ENCODE measurements at regions not wholly inside any gene's neighbourhood (a gene's known extent, or its start where the extent isn't known, plus 50 kb on each side); places are given as distances from the start of the nearest gene placed in this dataset.
"Not testable (repeated sequence)": the region's sequence is repeated elsewhere in the genome, so short reads cannot be mapped to it uniquely, and the experiment has no call there.

DNA sequence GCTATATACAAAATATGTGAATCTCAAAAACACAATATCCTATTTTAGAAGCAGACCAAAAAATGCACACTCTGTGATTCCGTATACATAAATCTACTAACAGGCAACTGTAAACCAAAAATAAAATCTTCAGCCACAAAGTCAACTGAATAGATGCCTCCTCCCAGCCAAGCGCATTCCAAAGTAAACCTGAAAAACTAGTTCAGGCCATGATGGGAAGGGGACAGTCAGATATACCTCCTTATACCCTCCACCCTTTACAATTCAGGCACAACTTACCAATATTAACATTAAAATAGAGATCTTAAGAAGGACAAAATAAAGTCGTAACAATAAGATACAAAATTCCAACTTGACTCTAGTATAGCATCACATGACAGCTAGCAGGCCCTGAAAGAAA, 1604.5 kb upstream of the NUDT12 start:
- no peak overlapping the region for H3K9ac ChIP-seq (ENCODE audit: low read length)
- H3K27me3 ChIP-seq (ENCODE audit: low read depth, low read length): no peaks in the 10 kb centered on the region
- no peak overlapping the region for H3K27ac ChIP-seq (ENCODE audit: low read length)
- H4K20me1 ChIP-seq (ENCODE audit: insufficient read depth, low read length): no peaks in the 10 kb centered on the region
- TF ChIP-seq, protein P1, sequence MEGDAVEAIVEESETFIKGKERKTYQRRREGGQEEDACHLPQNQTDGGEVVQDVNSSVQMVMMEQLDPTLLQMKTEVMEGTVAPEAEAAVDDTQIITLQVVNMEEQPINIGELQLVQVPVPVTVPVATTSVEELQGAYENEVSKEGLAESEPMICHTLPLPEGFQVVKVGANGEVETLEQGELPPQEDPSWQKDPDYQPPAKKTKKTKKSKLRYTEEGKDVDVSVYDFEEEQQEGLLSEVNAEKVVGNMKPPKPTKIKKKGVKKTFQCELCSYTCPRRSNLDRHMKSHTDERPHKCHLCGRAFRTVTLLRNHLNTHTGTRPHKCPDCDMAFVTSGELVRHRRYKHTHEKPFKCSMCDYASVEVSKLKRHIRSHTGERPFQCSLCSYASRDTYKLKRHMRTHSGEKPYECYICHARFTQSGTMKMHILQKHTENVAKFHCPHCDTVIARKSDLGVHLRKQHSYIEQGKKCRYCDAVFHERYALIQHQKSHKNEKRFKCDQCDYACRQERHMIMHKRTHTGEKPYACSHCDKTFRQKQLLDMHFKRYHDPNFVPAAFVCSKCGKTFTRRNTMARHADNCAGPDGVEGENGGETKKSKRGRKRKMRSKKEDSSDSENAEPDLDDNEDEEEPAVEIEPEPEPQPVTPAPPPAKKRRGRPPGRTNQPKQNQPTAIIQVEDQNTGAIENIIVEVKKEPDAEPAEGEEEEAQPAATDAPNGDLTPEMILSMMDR (IDR thresholded peaks at IDR 0.05; ENCODE audit: low read depth, low read length): no peak
- no peak for TF ChIP-seq EZH2phosphoT487 (IDR thresholded peaks at IDR 0.05; ENCODE audit: low read depth)
- H3K4me3 ChIP-seq (ENCODE audit: low read length): no peak overlapping the region
- no peak overlapping the region for H2AFZ ChIP-seq (ENCODE audit: low read depth, low read length)
- no peaks in the 10 kb centered on the region for H3K4me1 ChIP-seq (ENCODE audit: low read length)
- H3K9me3 ChIP-seq (ENCODE audit: insufficient read depth, low read length): no peaks in the 10 kb centered on the region
- H3K79me2 ChIP-seq (ENCODE audit: low read length): no peaks in the 10 kb centered on the region
- no peak overlapping the region for H3K4me2 ChIP-seq (ENCODE audit: low read length)
- no peaks in the 10 kb centered on the region for H3K36me3 ChIP-seq (replicated peaks; ENCODE audit: low read depth, low read length)

DNA sequence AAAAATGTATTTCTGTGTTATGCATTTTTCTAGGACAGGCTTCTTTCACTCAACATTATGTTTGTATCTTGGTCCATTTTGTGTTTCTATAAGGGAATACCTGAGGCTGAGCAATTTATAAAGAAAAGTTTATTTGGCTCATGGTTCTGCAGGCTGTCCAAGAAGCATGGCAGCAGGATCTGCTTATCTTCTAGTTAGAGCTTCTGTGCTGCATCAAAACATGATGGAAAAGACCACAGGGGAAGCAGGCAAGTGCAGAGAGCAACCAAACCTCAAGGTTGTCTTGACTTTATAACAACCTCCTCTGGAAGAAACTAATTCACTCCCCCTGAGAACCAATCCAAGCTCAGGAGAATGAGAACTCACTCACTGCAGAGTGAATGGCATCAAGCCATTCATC, 1601.0 kb upstream of the NUDT12 start:
- Histone ChIP-seq H2AFZ (ENCODE audit: low read depth, low read length) (no peak overlapping the region), H3K4me3 (ENCODE audit: low read length) (no peak overlapping the region), H3K27ac (ENCODE audit: low read length) (no peak overlapping the region), H3K27me3 (ENCODE audit: low read depth, low read length) (no peaks in the 10 kb centered on the region), H3K79me2 (ENCODE audit: low read length) (no peaks in the 10 kb centered on the region), H3K4me1 (ENCODE audit: low read length) (no peaks in the 10 kb centered on the region), H4K20me1 (ENCODE audit: insufficient read depth, low read length) (no peaks in the 10 kb centered on the region), H3K36me3 (replicated peaks; ENCODE audit: low read depth, low read length) (no peaks in the 10 kb centered on the region), H3K4me2 (ENCODE audit: low read length) (no peak overlapping the region), H3K9me3 (ENCODE audit: insufficient read depth, low read length) (no peaks in the 10 kb centered on the region), H3K9ac (ENCODE audit: low read length) (no peak overlapping the region)
- TF ChIP-seq, protein P1 (IDR thresholded peaks at IDR 0.05; ENCODE audit: low read depth, low read length): no peak
- TF ChIP-seq EZH2phosphoT487 (IDR thresholded peaks at IDR 0.05; ENCODE audit: low read depth): no peak

DNA sequence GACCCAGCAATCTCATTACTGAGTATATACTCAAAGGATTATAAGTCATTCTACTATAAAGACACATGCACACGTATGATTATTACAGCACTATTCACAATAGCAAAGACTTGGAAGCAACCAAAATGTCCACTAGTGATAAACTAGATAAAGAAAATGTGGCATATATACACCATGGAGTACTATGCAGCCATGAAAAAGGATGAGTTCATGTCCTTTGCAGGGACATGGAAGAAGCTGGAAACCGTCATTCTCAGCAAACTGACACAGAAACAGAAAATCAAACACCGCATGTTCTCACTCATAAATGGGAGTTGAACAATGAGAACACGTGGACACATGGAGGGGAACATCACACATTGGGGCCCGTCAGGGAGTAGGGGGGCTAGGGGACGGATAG, 1600.0 kb upstream of the NUDT12 start:
- H3K4me3 ChIP-seq (ENCODE audit: low read length); H3K27ac ChIP-seq (ENCODE audit: low read length); H3K27me3 ChIP-seq (ENCODE audit: low read depth, low read length); H3K79me2 ChIP-seq (ENCODE audit: low read length); H3K9me3 ChIP-seq (ENCODE audit: insufficient read depth, low read length); H3K4me2 ChIP-seq (ENCODE audit: low read length); H3K9ac ChIP-seq (ENCODE audit: low read length); H3K36me3 ChIP-seq (replicated peaks; ENCODE audit: low read depth, low read length); H2AFZ ChIP-seq (ENCODE audit: low read depth, low read length); H3K4me1 ChIP-seq (ENCODE audit: low read length); H4K20me1 ChIP-seq (ENCODE audit: insufficient read depth, low read length): not testable (repeated sequence)

DNA sequence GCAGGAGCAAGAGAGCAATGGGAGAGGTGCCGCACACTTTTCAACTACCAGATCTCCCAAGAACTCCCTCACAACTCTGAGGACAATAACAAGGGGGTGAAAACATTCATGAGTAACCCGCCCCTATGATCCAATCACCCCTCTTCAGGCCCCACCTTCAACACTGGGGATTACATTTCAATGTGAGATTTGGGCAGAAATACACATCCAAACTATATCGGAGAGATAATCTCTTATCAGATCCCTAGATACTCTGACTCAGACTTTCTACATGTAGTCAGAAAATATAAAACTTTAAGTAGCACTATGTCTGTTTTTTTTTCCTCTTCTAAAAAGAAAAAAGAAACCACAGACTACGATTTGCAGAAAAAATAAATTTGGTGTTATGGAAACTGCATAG, 1595.9 kb upstream of the NUDT12 start:
- Histone ChIP-seq H4K20me1 (ENCODE audit: insufficient read depth, low read length) (no peaks in the 10 kb centered on the region), H3K9ac (ENCODE audit: low read length) (no peak overlapping the region), H3K4me1 (ENCODE audit: low read length) (no peaks in the 10 kb centered on the region), H3K4me3 (ENCODE audit: low read length) (no peak overlapping the region), H3K79me2 (ENCODE audit: low read length) (no peaks in the 10 kb centered on the region), H3K4me2 (ENCODE audit: low read length) (no peak overlapping the region), H3K27ac (ENCODE audit: low read length) (no peak overlapping the region), H3K36me3 (replicated peaks; ENCODE audit: low read depth, low read length) (no peaks in the 10 kb centered on the region), H2AFZ (ENCODE audit: low read depth, low read length) (no peak overlapping the region), H3K27me3 (ENCODE audit: low read depth, low read length) (no peaks in the 10 kb centered on the region), H3K9me3 (ENCODE audit: insufficient read depth, low read length) (no peaks in the 10 kb centered on the region)
- no peak for TF ChIP-seq EZH2phosphoT487 (IDR thresholded peaks at IDR 0.05; ENCODE audit: low read depth)
- TF ChIP-seq, protein P1 (IDR thresholded peaks at IDR 0.05; ENCODE audit: low read depth, low read length): no peak

DNA sequence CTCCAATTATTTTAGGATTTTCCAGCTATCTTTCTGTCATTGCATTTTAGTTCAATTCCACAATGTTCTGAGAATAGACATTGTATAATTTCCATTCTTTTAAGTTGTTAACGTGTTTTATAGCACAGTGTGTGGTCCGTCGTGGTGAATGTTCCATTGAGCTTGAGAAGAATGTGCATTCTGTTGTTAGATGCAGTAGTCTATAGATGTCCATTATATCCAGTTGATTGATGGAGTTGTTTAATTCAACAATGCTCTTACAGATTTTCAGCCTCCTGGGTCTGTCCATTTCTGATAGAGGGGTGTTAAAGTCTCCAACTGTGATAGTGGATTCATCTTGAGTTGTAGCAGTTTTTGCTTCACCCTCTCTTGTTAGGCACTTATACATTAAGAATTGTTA, 1587.7 kb upstream of the NUDT12 start:
- H3K4me3 ChIP-seq (ENCODE audit: low read length): no peak overlapping the region
- no peaks in the 10 kb centered on the region for H3K4me1 ChIP-seq (ENCODE audit: low read length)
- H3K36me3 ChIP-seq (replicated peaks; ENCODE audit: low read depth, low read length): no peaks in the 10 kb centered on the region
- H2AFZ ChIP-seq (ENCODE audit: low read depth, low read length): no peak overlapping the region
- TF ChIP-seq, protein P1 (IDR thresholded peaks at IDR 0.05; ENCODE audit: low read depth, low read length): no peak
- no peak for TF ChIP-seq EZH2phosphoT487 (IDR thresholded peaks at IDR 0.05; ENCODE audit: low read depth)
- no peak overlapping the region for H3K4me2 ChIP-seq (ENCODE audit: low read length)
- no peak overlapping the region for H3K27ac ChIP-seq (ENCODE audit: low read length)
- H3K79me2 ChIP-seq (ENCODE audit: low read length): no peaks in the 10 kb centered on the region
- H3K9me3 ChIP-seq (ENCODE audit: insufficient read depth, low read length): no peaks in the 10 kb centered on the region
- H4K20me1 ChIP-seq (ENCODE audit: insufficient read depth, low read length): no peaks in the 10 kb centered on the region
- no peak overlapping the region for H3K9ac ChIP-seq (ENCODE audit: low read length)
- no peaks in the 10 kb centered on the region for H3K27me3 ChIP-seq (ENCODE audit: low read depth, low read length)
